ENCODE measurements at regions not wholly inside any gene's neighbourhood (a gene's known extent, or its start where the extent isn't known, plus 50 kb on each side); places are given as distances from the start of the nearest gene placed in this dataset.

GRCh38 chr18:24602201-24602600 lies 141.8 kb downstream of the HRH4 start:
- in situ Hi-C loops (cut with MboI; ENCODE audit: low sequenced_read_pairs, unreplicated experiment), result no loop called here
- no peak for DNase-seq (ENCODE audit: low spot score)

GRCh38 chr18:24603151-24603550 lies 142.7 kb downstream of the HRH4 start:
- DNase-seq (ENCODE audit: low spot score), result no peak
- no peak for TF ChIP-seq CTCF (IDR thresholded peaks at IDR 0.05; ENCODE audit: borderline replicate concordance, control extremely low read depth, extremely low read depth, insufficient read depth, missing control alignments)
- in situ Hi-C loops (cut with MboI; ENCODE audit: low sequenced_read_pairs, unreplicated experiment), result no loop called here

More at GRCh38 chr18:24602201-24602600, 141.8 kb downstream of the HRH4 start:
- TF ChIP-seq CTCF (IDR thresholded peaks at IDR 0.05; ENCODE audit: borderline replicate concordance, control extremely low read depth, extremely low read depth, insufficient read depth, missing control alignments), result no peak

GRCh38 chr18:24605444-24605843 lies 145.0 kb downstream of the HRH4 start:
- in situ Hi-C loops (cut with MboI; ENCODE audit: low sequenced_read_pairs, unreplicated experiment), result no loop called here
- no peak for DNase-seq (ENCODE audit: low spot score)
- TF ChIP-seq CTCF (IDR thresholded peaks at IDR 0.05; ENCODE audit: borderline replicate concordance, control extremely low read depth, extremely low read depth, insufficient read depth, missing control alignments), result no peak

GRCh38 chr18:24609254-24609653 lies 148.8 kb downstream of the HRH4 start:
- in situ Hi-C loops (cut with MboI; ENCODE audit: low sequenced_read_pairs, unreplicated experiment), result no loop called here
- no peak for DNase-seq (ENCODE audit: low spot score)
- TF ChIP-seq CTCF (IDR thresholded peaks at IDR 0.05; ENCODE audit: borderline replicate concordance, control extremely low read depth, extremely low read depth, insufficient read depth, missing control alignments), result no peak

GRCh38 chr18:24611075-24611474 lies 150.6 kb downstream of the HRH4 start:
- no peak for TF ChIP-seq CTCF (IDR thresholded peaks at IDR 0.05; ENCODE audit: borderline replicate concordance, control extremely low read depth, extremely low read depth, insufficient read depth, missing control alignments)
- in situ Hi-C loops (cut with MboI; ENCODE audit: low sequenced_read_pairs, unreplicated experiment), result loop anchor here (10.0 kb wide), 1 partner anchor 114 kb away; no protein-coding TSS in a partner anchor
- no peak for DNase-seq (ENCODE audit: low spot score)

- in situ Hi-C loops (cut with MboI; ENCODE audit: low sequenced_read_pairs, unreplicated experiment), result loop anchor here (10.0 kb wide), 1 partner anchor 111 kb away; no protein-coding TSS in a partner anchor
- DNase-seq (ENCODE audit: low spot score), result no peak
- TF ChIP-seq CTCF (IDR thresholded peaks at IDR 0.05; ENCODE audit: borderline replicate concordance, control extremely low read depth, extremely low read depth, insufficient read depth, missing control alignments), result no peak
These were observed 153.6 kb downstream of the HRH4 start for GRCh38 chr18:24613896-24614640.

All from GM13976 (cell line).